Suppressor macrophage treated with lipopolysaccharide for 1 hour (primary cell): ENCODE measurements at regions not wholly inside any gene's neighbourhood (a gene's known extent, or its start where the extent isn't known, plus 50 kb on each side); places are given as distances from the start of the nearest gene placed in this dataset.

Experiments
- DNase-seq, 3 donors: peaks; one replicate each; pipeline ENCODE4 v3.0.0-alpha.2; 2020 to 2022

DNA sequence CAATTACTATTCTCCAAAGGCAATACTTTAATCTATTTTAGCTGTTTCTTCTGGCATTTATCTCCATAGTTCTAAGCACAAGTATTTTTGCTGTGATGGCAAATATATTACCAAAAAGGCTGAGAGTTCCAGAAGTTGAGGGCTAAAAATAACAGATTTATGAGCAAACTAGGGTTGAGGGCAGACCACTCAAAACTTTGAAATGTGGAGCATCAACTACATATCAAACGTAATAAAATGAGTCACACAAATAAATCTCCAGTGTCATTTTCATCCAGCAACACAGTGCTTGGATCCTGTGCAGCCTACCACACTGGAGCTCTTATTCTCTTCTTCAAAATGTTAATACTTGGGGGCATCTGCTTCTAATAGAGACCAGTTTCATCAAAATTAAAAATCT lies 163.9 kb downstream of the HS3ST1 start:
- DNase-seq, result no peak

DNA sequence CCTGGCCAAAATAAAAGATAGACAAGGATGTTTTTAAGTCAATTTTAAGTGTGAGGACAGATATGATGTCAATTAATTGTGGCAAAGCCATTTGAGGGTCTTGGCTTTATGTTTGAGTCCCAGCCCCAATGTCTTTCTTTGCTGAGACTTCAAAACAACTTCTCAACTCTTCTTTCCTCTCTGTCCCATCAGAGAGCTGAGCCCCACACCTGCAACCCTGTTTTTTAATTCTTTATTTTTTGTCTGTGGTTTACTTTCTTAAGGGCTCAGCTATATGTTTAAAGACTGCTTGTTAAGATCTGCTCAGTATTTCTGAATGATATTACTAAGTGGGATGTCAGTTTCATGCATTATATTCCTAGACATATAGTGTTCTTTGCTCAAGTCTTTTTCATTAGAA lies 164.3 kb downstream of the HS3ST1 start:
- DNase-seq, result no peak

DNA sequence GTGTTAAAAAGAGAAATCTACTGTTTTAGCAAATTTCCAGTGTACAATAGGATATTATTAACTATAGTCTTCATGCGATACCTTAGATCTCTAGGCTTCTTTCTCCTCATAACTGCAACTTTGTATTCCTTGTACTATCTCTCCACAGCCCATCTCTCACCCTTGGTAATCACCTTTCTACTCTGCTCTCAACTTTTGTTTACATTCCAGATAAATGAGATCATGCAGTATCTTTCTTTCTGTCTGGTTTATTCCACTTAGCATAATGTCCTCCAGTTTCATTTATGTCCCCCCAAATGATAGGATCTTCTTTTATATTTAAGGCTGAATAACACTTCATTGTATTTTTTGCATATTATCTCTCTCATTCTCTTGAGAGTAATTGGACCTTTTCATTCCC lies 165.5 kb downstream of the HS3ST1 start:
- DNase-seq, result no peak

DNA sequence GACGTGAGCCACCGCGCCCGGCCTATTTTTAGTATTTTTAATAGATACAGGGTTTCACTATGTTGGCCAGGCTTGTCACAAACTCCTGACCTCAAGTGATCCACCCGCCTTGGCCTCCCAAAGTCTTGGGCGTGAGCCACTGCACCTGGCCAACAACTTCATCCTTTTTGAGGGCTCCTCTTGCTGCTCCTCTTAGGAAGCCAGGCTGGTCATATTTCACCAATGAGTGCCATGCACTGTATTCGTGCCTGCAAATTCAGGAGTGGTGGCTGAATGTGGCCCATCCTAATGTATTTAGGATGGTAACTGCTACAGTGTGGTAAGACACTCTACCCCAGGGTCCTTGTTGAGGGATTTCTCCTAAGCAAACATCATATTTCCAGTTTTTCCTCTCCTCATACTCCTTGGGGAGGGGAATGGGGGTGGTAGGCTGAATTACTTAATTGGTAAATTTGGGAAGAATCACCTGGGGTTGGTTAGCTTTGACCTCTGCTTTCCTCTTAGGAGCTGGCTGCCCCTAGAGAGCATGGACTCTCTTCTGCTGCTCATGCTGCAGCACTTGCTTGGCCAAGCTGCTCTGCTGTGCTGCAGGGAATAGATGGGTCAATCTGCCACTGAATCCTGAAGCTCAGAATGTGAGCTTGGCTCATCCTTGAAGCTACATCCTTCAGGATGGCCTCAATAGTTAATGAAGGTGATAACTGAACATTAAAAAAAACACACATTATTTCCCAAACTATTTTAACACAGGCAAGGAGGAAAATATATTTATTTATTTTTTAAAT lies 167.4 kb downstream of the HS3ST1 start:
- no peak for DNase-seq

DNA sequence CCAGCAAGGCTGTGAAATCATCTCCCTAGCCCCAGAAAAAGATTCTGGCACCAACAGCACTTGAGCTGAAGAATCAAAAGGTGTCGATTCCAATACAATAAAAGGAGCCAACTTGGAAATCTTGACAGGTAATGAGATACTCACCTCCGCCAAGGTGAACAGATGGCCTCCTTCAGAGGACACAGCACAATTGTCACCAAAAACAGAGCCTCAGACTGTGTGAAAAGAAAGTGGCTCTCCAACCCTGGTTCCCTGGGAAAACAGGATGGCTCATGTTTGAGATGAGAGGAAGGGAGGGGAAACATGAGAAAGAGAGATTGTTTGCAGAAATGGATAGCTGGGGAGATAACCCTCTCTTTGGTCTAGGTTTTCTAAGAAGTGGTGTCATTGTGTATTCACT lies 168.9 kb downstream of the HS3ST1 start:
- DNase-seq, result no peak

DNA sequence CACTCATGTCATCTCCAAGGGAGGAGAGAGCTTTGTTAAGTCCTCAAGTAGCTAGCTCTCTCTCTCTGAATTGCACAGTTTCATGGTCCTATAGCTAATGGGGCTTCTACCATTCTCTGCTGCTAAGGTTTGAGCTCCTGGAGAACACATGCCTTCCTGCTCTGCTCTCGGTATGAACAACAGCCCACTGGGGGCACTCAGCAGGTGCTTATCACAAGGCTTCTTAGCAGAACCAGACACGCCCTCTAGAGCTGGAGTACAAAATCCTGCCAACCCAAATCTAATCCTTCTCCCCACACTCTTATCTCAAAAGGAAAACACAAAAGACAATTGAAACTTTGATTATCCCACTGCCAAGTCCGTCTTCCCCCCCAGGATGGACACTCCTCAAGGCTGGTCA lies 176.5 kb downstream of the HS3ST1 start:
- DNase-seq, result no peak

DNA sequence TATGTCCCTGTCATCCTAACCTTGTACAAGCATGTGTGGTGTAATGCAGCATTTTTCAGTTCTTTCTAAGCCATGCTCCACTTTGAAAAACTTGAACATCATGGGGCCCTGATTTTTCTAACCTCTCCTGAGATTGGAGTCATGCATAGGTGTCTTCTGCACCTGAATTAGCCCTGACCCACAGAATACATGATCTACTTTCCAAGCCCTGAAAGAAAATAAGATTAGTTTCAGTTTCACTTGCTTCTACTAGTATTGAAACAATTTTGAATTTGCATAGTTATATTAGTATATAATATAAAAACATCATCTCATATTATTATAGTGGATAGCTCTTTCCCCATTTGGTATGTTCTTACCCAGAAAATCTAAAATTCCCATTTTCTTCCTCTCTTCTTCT lies 178.2 kb downstream of the HS3ST1 start:
- no peak for DNase-seq

DNA sequence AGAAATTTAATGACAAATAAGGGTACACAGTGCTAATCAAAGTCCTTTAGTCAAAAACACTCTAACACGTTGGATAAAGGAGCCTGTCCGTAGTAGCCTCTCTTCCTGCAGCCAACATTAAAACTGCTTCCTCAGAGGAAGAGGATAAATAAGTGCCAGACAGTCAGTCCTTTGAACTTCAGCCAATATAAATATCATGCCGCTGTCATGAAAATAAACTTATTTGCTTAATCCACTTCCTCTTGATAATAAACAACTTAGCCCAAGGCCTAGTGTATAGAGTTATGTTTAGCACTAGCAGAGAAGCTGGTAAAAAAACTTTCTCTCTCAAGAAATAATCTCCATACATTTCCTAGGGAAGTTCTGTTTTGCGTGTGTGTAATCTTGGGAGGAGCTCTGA lies 196.7 kb downstream of the HS3ST1 start:
- no peak for DNase-seq

DNA sequence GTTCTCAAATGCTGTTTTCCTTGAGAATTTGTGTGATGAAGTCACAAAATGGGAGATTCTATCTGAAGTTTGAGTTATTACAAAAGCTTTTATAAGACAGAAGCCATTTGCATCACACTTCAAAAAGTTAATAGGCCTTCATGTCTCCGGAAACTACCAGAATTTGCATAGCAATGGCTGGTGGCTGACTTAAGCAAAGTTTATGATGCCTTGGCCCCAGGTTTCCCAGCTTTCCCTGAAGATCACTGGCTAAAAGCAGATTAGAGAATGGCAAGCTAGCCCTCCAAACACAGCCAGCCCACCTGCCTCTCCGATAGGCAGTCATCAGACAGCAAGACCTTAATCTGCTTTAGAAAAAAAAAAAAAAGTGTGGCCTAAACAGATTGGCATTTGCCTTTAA lies 197.8 kb downstream of the HS3ST1 start:
- no peak for DNase-seq

DNA sequence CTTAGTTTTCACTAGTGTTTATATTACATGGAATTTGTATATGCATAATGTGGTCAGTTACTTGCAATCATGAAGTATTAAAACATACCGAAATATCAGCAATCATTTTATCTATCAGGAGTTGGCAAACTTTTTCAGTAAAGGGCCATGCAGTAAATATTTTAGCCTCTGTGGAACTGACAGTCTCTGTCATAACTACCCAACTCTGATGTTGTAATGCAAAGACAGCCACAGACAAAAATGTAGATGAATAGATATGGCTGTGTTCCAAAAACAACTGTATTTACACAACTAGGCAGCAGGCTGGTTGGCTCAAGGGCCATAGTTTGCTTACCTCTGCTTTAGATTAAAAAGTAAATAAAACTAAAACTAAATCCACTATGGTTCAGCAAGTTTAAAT lies 200.2 kb downstream of the HS3ST1 start:
- DNase-seq, result no peak

DNA sequence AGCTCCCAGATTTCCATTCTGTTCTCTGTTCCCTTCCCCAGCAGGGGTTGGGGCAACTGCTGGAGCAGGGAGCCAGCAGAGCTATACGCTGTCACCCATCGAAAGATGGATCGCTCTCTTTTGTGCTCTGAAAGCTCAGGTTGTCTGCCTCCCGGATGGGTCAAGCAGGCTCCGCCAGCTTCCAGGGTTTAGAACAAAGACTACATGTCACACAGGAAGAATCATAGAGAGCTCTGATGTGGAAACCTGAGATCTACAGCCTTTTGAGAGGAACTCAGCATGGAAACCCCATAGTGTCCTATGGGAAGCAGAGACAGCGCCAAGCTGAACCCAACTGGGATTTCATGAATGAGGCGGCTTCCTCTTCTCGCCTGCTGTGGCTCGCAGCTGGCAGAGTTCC lies 205.4 kb downstream of the HS3ST1 start:
- no peak for DNase-seq

DNA sequence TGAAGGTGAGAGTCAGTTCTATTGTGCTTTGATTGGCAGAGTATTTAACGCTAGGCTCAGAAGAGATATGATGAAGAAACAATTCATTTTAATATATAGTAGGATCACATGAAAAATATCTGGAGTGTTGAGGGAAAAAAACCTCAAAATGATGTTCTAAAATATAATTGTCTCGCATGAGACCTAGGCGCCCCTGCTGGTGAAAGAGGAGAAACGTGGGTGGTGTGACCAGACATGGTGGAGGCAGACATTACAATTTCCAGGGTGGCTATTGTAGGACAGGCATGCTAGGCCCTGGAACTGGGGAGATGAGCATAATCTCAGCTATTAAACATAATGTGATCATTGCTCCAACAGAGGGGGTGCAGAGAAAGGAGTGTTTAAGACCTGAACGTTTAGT lies 210.0 kb downstream of the HS3ST1 start:
- DNase-seq, result no peak

DNA sequence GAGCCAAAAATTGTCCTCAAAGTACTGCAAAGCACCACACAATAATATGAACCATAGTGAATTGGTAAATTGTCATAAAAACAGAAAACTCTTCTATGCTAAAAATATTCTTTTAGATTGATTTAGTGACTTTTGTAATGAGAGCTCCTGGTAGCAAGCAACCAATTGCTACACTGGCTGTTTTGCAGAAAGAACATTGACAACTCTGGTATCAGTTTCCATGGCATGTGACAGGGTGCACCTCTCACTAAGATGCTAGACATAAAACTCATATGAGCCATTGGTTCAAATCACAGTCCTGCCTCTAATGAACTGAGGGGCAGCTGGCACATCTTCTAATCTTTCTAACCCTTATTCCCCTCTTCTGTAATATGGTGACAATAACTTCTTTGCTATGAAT lies 212.2 kb downstream of the HS3ST1 start:
- DNase-seq, result no peak

DNA sequence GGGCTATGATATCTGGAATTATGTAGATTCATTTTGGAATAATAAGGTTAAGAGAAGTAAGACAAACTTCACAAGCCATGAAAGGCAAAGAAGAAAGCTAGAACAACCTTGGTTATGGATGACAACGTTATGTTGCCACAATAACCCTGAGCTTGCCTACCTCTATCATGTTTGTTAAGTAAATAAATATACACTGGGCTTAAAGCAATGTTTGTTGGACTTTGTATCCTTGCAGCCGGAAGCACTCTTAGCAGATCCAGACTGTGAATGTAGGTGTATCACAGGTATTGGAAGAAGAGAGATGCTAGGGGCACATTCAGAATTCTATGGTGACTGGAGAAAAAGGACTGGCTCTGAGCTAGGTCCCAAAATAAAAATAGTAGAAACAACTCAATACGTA lies 214.4 kb downstream of the HS3ST1 start:
- DNase-seq, result no peak

DNA sequence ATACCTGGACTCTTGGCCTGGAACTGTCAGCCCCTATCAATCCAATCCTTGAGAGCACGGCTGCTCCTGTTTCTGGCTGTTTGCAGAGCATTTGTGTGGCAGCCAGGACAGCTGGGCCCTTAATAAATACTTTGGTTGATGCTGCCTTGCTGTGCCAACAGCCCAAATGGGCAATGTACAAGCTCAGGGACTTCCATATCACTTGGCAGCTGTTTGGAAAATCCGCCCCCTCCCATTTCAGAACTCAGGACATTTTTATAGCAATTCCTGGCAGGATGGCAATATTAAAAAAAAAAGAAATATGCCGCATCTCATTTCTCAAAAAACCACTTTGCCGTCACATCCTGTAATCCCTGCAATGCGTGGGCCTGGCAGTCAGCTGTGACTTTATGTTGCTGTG lies 218.9 kb downstream of the HS3ST1 start:
- DNase-seq, result no peak

DNA sequence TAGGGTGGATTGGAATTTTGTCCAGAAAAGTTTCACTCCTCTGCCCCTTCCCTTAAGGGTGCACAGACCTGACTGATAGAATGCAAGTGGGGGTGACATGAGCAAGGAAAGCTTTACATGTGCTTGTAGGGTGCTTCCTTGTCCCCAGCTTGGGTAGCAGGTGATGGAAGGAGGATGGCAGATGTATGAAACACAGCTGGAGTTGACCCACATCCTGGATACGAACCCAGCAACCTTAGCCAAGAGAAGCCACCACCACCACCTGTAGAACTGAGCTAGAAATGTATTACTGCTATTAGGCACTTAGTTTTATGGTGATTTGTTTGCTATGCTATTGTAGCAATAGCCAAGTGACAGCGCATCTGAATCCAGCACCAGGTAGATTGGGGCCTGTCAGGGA lies 227.4 kb downstream of the HS3ST1 start:
- DNase-seq, result no peak

DNA sequence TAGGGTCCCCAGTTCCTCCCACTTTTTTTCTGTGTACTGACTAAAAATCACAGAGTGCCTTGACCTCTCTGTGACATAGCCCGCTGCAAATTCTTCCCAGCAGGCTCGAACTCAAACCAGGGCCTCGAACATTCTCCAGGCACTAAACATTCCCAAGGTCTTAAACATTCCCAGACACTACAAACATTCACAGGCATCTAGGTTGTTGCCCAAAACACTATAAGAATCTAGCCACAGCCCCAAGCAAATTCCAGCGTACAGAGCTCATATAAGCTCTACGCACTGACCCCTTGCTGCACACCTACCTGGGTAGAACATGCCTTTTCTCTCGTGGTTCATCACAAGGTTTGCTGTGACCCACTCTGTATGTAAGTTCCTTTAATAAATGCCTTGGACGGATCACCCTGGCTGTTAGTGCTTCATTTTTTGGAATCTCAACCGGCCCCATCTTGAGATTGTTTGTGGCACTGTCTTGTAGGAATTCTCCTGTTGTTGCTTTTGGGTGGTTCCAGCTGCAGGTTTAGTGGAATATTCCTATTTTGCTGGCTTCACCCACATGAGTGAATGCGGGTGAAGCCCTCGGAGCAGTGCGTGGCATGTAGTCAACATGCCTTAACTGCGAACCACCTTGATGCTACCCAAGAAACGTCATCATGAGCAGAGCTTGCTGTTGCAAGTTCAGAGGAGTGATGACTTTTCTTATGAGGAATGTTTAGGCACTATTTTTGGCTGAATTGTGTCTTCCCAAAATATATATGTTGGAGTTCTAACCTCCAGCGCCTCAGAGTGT lies 230.0 kb downstream of the HS3ST1 start:
- no peak for DNase-seq

DNA sequence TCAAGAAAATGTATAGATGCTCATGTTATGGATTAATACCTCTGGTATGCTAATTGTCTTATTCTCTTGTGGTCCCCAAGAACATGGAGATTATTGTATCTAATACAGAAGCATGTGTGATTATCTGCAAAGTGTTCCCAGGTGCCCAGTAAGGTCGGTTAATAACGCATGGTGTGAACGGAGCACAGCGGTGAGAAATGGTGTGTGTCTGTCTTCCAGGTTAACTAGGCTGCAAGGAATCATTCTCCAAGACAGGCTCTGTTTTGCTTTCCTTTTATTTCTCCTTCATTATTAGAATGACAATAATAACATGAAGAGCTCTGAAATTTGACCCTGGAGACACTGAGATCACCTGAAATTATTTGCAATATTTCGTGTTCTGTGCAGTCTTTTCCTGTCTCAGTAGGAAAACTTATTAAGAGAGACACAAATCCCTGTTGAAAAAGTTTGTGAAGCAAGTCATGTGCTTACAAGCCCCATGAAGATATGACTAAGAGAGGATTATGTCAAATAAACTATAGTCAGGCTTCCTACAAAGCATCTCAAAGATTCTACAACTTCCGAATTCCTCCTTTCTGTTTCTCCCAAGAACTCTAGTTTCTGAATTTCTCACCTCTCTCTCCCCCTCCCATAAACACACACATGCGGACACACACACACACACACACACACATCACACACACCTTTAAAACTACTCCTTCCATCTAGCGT lies 230.9 kb downstream of the HS3ST1 start:
- DNase-seq, result no peak

DNA sequence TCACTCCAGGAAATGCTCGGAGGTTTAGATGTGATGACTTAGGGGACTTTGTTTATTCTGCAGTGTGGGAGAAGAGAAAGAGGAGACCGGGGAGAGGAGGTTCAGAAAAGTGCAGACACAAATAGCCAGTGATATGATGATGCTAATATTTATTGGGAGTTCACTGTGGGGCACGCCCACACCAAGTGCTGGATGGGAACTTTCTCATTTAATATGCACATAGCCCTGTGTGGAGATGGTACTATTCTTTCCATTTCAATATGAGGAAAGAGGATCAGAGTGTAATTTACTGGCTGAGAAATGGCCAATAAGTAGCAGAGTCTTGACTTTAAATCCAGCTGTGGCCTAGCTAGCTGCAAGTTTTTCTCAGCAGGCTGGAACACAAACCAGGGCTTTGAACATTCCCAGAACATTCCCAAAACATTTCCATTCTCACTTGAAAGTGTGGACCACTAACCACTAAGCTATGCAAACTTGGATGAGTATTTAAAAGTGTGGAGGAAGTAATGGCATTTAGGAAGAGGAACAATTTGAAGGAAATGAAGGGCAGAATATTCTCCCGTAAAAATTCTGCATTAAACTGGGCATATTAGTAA lies 231.7 kb downstream of the HS3ST1 start:
- no peak for DNase-seq

DNA sequence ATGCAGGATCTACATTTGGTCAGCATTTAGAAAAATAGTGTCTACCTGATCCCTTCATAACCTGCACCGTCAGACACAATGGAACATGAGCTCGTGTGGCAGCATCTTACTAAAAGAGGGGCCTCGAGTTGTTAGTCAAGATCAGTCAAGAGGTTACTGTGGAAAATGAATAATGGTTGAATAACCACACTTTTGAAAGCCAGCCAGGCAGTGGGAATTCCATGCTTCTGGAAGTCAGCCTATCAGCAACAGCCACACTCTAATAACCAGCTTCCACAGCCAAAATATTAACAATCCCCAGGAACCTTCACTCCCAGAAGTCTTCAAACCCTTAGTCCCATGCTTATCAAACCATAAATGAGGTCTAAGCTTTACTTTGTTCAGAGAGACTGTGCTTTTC lies 234.3 kb downstream of the HS3ST1 start:
- DNase-seq, result no peak

DNA sequence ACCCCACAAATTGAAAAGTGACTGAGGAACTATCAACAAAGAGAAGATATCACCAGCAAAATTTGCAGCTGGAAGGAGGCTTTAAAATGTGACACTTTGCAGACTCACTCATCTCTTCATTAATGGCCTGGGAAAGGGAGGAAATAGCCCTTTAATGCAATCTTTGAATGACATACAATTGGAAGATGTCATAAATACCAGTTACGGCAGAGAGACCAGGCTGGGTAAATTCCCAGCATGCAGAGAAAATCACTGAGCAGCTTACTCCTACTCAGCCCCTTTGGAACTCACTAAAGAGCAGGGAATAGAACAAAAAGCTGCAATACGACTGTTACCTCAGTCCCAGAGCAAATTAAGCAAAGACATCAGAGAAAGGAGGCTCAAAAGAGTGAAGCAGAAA lies 238.9 kb downstream of the HS3ST1 start:
- DNase-seq, result peak; percentile 24 to 38 (median 29)

DNA sequence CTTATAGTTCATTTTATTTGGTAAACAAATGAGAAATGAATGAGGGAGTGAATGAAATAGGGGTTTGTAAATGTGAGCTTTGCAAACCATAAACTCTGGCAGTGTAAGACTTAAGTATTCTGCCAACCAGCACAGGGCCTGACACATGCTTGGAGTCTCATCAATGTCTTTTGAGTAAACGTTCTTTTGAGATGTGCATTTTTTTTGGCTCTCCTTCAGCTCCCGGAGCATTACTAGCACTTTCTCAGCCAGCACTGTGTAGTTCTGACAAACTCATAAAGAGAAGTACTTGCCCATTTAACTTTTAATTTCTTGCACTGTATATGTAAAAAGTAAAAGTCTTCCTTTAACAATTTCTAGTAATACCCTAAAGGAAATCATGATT lies 245.3 kb downstream of the HS3ST1 start:
- DNase-seq, result no peak

DNA sequence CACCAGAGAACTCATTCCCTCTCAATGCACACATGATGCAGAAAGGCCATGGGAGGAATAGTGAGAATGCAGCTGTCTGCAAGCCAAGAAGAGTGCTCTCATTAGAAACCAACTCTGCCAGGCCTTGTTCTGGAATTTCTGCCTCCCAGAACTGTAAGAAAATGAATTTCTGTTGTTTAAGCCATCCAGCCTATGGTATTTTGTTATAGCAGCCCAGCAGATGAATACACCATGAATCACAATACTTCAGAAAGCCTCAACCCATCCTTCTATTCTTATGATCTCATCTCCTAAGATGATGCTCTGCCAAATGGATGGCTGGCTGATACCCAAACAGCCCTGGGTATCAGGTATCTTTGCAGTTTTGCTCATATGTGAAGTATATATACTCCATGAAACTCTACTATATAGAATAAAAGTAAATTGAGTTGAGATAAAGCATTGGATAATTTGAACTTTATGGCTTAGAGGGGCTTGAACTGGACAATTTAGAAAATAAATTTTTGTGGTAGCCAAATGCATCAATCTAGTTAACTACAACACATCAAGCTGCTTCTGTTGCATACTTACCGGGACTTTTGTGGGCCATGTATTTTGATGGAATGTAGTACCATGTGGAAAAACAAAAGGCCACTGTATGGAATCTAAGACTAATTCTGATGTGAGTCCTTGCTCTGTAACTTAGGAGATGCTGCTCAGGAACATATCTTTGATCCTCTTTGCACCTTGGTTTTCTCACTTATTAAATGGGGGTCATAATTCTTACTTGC lies 245.9 kb downstream of the HS3ST1 start:
- DNase-seq, result no peak
